WTC11 (cell line): ENCODE measurements at regions not wholly inside any gene's neighbourhood (a gene's known extent, or its start where the extent isn't known, plus 50 kb on each side); places are given as distances from the start of the nearest gene placed in this dataset.

ENCODE experiments used
- KAT7 ChIP-seq: sonication (generic); formaldehyde crosslinking; IDR thresholded peaks from 2 replicates; pipeline ENCODE4 v1.8.1; 2023; ENCODE audit warnings: missing genetic modification reagents, mild to moderate bottlenecking, borderline replicate concordance
- TF ChIP-seq, protein P1 (sequence below): fragments of 200-600 bp; IDR thresholded peaks from 2 replicates; pipeline ENCODE4 v1.8.0; 2022; ENCODE audit warnings: antibody characterized with exemption
- TF ChIP-seq, protein P2 (sequence below): sonication (generic); formaldehyde crosslinking; IDR thresholded peaks from 2 replicates; pipeline ENCODE4 v1.8.1; 2023; ENCODE audit warnings: mild to moderate bottlenecking, missing genetic modification reagents, moderate library complexity
- TF ChIP-seq, protein P3 (sequence below): sonication (generic); formaldehyde crosslinking; conservative IDR thresholded peaks from 2 replicates; pipeline ENCODE4 v1.8.1; 2022; ENCODE audit warnings: mild to moderate bottlenecking, missing genetic modification reagents

DNA sequence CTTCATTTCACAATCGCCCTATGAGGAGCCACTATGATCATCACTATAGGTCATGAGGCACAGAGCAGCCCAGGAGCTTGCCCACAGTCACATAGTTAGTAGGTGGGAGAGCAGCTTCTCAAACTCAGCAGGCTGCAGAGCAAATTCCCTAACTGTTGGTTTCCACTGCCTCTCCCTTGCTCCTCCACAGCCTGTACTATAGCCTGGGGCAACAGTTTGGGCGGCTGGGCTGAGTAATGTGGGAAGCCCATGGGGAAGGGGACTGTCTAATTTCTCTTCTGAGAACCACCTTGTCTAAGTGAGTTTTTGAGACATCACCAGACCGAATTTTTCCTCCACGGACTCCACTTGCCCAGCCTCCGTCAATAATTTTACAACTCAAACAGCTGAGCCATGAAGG, 73.4 kb upstream of the GPR139 start:
- TF ChIP-seq, protein P1, sequence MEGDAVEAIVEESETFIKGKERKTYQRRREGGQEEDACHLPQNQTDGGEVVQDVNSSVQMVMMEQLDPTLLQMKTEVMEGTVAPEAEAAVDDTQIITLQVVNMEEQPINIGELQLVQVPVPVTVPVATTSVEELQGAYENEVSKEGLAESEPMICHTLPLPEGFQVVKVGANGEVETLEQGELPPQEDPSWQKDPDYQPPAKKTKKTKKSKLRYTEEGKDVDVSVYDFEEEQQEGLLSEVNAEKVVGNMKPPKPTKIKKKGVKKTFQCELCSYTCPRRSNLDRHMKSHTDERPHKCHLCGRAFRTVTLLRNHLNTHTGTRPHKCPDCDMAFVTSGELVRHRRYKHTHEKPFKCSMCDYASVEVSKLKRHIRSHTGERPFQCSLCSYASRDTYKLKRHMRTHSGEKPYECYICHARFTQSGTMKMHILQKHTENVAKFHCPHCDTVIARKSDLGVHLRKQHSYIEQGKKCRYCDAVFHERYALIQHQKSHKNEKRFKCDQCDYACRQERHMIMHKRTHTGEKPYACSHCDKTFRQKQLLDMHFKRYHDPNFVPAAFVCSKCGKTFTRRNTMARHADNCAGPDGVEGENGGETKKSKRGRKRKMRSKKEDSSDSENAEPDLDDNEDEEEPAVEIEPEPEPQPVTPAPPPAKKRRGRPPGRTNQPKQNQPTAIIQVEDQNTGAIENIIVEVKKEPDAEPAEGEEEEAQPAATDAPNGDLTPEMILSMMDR: no peak
- TF ChIP-seq, protein P2, sequence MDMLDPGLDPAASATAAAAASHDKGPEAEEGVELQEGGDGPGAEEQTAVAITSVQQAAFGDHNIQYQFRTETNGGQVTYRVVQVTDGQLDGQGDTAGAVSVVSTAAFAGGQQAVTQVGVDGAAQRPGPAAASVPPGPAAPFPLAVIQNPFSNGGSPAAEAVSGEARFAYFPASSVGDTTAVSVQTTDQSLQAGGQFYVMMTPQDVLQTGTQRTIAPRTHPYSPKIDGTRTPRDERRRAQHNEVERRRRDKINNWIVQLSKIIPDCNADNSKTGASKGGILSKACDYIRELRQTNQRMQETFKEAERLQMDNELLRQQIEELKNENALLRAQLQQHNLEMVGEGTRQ (CRISPR knock-in tag): no peak
- TF ChIP-seq, protein P3, sequence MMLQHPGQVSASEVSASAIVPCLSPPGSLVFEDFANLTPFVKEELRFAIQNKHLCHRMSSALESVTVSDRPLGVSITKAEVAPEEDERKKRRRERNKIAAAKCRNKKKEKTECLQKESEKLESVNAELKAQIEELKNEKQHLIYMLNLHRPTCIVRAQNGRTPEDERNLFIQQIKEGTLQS (CRISPR knock-in tag): no peak
- TF ChIP-seq KAT7 (CRISPR knock-in tag): no peak
